ENCODE measurements at regions not wholly inside any gene's neighbourhood (a gene's known extent, or its start where the extent isn't known, plus 50 kb on each side); places are given as distances from the start of the nearest gene placed in this dataset.

DNA sequence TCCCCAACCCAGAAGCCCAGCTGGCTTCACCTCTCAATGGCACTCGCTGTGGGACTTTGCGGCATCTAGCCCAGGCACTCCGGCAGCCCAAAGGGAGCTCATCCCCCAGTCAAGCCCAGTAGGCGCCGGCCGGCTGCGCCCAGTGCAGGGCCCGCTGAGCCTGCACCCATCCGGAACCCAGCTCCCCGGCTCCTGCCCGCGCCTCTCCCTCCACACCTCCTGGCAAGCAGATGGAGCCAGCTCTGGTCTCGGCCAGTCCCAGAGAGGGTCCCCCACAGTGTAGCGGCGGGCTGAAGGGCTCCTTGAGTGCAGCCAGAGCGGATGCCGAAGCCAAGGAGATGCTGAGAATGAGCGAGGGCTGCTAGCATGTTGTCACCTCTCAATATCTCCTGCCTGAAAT, 116.8 kb upstream of the UGT8 start:
- peaks cover 0 to 10% of the 10 kb centered on the region in 2 donors for H3K9me3 ChIP-seq (replicated peaks in 1 of 2; ENCODE audit: control insufficient read depth in 1 of 2, insufficient read depth in 1 of 2, low read length in 2 of 2)
- H3K36me3 ChIP-seq (replicated peaks in 1 of 2; ENCODE audit: control insufficient read depth in 1 of 2, insufficient read depth in 2 of 2, low read length in 2 of 2) = no peaks in the 10 kb centered on the region
- H3K36me3 Mint-ChIP-seq = no peaks in the 10 kb centered on the region
- peaks cover 0 to 5% (median 0%) of the 10 kb centered on the region in 7 donors for H3K9me3 Mint-ChIP-seq
- no peaks in the 10 kb centered on the region for H3K27me3 ChIP-seq (ENCODE audit: control insufficient read depth in 2 of 2, insufficient read depth in 2 of 2, low read length in 2 of 2)
- no peak overlapping the region for H3K27ac ChIP-seq (ENCODE audit: low read depth in 1 of 2, low read length in 2 of 2)
- no peaks in the 10 kb centered on the region for H4K20me1 ChIP-seq (ENCODE audit: insufficient read depth, low read length)
- H3K27ac Mint-ChIP-seq = no peak overlapping the region
- intact Hi-C loops (cut with micrococcal nuclease) = no loop called here
- H3K4me1 Mint-ChIP-seq = no peaks in the 10 kb centered on the region
- no peak overlapping the region for H3K4me2 ChIP-seq (replicated peaks; ENCODE audit: extremely low read depth, low read length, poor library complexity, severe bottlenecking)
- DNase-seq = no peak
- TF ChIP-seq, protein P1, sequence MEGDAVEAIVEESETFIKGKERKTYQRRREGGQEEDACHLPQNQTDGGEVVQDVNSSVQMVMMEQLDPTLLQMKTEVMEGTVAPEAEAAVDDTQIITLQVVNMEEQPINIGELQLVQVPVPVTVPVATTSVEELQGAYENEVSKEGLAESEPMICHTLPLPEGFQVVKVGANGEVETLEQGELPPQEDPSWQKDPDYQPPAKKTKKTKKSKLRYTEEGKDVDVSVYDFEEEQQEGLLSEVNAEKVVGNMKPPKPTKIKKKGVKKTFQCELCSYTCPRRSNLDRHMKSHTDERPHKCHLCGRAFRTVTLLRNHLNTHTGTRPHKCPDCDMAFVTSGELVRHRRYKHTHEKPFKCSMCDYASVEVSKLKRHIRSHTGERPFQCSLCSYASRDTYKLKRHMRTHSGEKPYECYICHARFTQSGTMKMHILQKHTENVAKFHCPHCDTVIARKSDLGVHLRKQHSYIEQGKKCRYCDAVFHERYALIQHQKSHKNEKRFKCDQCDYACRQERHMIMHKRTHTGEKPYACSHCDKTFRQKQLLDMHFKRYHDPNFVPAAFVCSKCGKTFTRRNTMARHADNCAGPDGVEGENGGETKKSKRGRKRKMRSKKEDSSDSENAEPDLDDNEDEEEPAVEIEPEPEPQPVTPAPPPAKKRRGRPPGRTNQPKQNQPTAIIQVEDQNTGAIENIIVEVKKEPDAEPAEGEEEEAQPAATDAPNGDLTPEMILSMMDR (IDR thresholded peaks at IDR 0.05) = no peak
- no peak overlapping the region for H3K4me3 Mint-ChIP-seq
- H2AFZ ChIP-seq (ENCODE audit: insufficient read depth, low read depth, low read length, poor library complexity, severe bottlenecking) = no peak overlapping the region
- no peak overlapping the region for H3K4me3 ChIP-seq (replicated peaks in 1 of 3; ENCODE audit: low read depth in 2 of 3, low read length in 3 of 3)
- H3K79me2 ChIP-seq (ENCODE audit: insufficient read depth, low read length) = no peaks in the 10 kb centered on the region
- H3K27me3 Mint-ChIP-seq (ENCODE audit: low read depth in 3 of 3) = no peaks in the 10 kb centered on the region
- 97% methylated on average over 15 of the region's 18 CpGs for WGBS (ENCODE audit: insufficient coverage)
- no peaks in the 10 kb centered on the region for H3K4me1 ChIP-seq (ENCODE audit: control insufficient read depth in 1 of 2, insufficient read depth in 2 of 2, low read length in 2 of 2)
- no peak overlapping the region for H3K9ac ChIP-seq (ENCODE audit: insufficient read depth, low read length, poor library complexity, severe bottlenecking)

DNA sequence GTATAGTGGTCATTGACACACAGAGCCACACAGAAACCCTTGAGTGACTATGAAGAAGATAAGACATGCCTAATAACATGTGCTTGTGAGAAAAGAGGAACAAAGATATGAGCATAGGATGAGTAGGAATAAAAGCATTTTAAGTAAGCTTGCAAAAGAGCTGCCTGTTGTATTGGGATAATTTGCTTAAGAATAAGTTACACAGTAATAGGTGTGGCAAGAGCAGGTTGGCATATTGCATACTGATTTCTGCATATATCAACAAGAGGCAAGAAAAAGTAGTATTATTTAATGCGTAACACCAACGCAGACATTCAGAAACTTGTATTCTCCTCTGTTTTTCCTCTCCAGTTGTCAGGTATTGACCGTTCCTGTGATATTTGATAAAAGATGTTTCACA, 111.5 kb upstream of the UGT8 start:
- H3K36me3 ChIP-seq (replicated peaks in 1 of 2; ENCODE audit: control insufficient read depth in 1 of 2, insufficient read depth in 2 of 2, low read length in 2 of 2) = no peaks in the 10 kb centered on the region
- H3K4me3 ChIP-seq (replicated peaks in 1 of 3; ENCODE audit: low read depth in 2 of 3, low read length in 3 of 3) = no peak overlapping the region
- Mint-ChIP-seq H3K9me3 (peaks cover 0 to 2% (median 0%) of the 10 kb centered on the region in 7 donors), H3K4me1 (no peaks in the 10 kb centered on the region), H3K27me3 (ENCODE audit: low read depth in 3 of 3) (no peaks in the 10 kb centered on the region), H3K27ac (no peak overlapping the region), H3K36me3 (no peaks in the 10 kb centered on the region), H3K4me3 (no peak overlapping the region)
- H3K9me3 ChIP-seq (replicated peaks in 1 of 2; ENCODE audit: control insufficient read depth in 1 of 2, insufficient read depth in 1 of 2, low read length in 2 of 2) = peaks cover 0 to under 1% of the 10 kb centered on the region in 2 donors
- DNase-seq = no peak
- no peak overlapping the region for H2AFZ ChIP-seq (ENCODE audit: insufficient read depth, low read depth, low read length, poor library complexity, severe bottlenecking)
- H3K4me1 ChIP-seq (ENCODE audit: control insufficient read depth in 1 of 2, insufficient read depth in 2 of 2, low read length in 2 of 2) = no peaks in the 10 kb centered on the region
- H3K79me2 ChIP-seq (ENCODE audit: insufficient read depth, low read length) = no peaks in the 10 kb centered on the region
- intact Hi-C loops (cut with micrococcal nuclease) = no loop called here
- no peak overlapping the region for H3K27ac ChIP-seq (ENCODE audit: low read depth in 1 of 2, low read length in 2 of 2)
- TF ChIP-seq, protein P1 (IDR thresholded peaks at IDR 0.05) = no peak
- H3K4me2 ChIP-seq (replicated peaks; ENCODE audit: extremely low read depth, low read length, poor library complexity, severe bottlenecking) = no peak overlapping the region
- no peaks in the 10 kb centered on the region for H4K20me1 ChIP-seq (ENCODE audit: insufficient read depth, low read length)
- no CpG with 5 or more reads among the region's 3 CpGs for WGBS (ENCODE audit: insufficient coverage)
- H3K9ac ChIP-seq (ENCODE audit: insufficient read depth, low read length, poor library complexity, severe bottlenecking) = no peak overlapping the region
- no peaks in the 10 kb centered on the region for H3K27me3 ChIP-seq (ENCODE audit: control insufficient read depth in 2 of 2, insufficient read depth in 2 of 2, low read length in 2 of 2)

Measured in CD14-positive monocyte (primary cell).